Fibroblast of lung (primary cell): ENCODE measurements at regions not wholly inside any gene's neighbourhood (a gene's known extent, or its start where the extent isn't known, plus 50 kb on each side); places are given as distances from the start of the nearest gene placed in this dataset.

Experiments
- CTCF ChIP-seq, 2 donors: IDR thresholded peaks in 1 of 2; conservative IDR thresholded peaks in 1 of 2; 1 replicate in 1 of 2; 2 replicates in 1 of 2; pipeline ENCODE4 v1.5.1; 2011 to 2012; ENCODE audit warnings: low read length in 2 of 2, control low read depth in 1 of 2, inconsistent platforms in 1 of 2, low read depth in 1 of 2, mild to moderate bottlenecking in 1 of 2
- EZH2 ChIP-seq: IDR thresholded peaks from 2 replicates; pipeline ENCODE4 v1.5.1; 2012; ENCODE audit warnings: low read length, control low read depth, mild to moderate bottlenecking; ENCODE audit errors: missing control alignments

- TF ChIP-seq CTCF (conservative IDR thresholded peaks at IDR 0.05 in 1 of 2, IDR thresholded peaks at IDR 0.05 in 1 of 2; ENCODE audit: low read depth in 1 of 2, low read length in 2 of 2) (no peak), EZH2 (no peak)
These were observed 266.1 kb upstream of the TMTC4 start for GRCh38 chr13:100940658-100941057.
